Epithelial cell of esophagus (primary cell): ENCODE measurements at regions not wholly inside any gene's neighbourhood (a gene's known extent, or its start where the extent isn't known, plus 50 kb on each side); places are given as distances from the start of the nearest gene placed in this dataset.

ENCODE experiments used
- DNase-seq: peaks from one replicate; pipeline ENCODE4 v3.0.0; 2010; ENCODE audit warnings: low read depth
- H3K4me3 ChIP-seq: 2 replicates; pipeline ENCODE4 v1.5.1; 2011; ENCODE audit warnings: mild to moderate bottlenecking, low read length, control low read depth
- CTCF ChIP-seq: IDR thresholded peaks from 2 replicates; pipeline ENCODE4 v1.5.1; 2011; ENCODE audit warnings: low read depth, mild to moderate bottlenecking, low read length, control low read depth, inconsistent platforms; ENCODE audit not compliant: insufficient read depth; ENCODE audit errors: missing control alignments

GRCh38 chr18:68583685-68584084, 131.2 kb downstream of the TMX3 start:
- no peak overlapping the region for H3K4me3 ChIP-seq
- no peak for TF ChIP-seq CTCF
- DNase-seq = no peak

DNA sequence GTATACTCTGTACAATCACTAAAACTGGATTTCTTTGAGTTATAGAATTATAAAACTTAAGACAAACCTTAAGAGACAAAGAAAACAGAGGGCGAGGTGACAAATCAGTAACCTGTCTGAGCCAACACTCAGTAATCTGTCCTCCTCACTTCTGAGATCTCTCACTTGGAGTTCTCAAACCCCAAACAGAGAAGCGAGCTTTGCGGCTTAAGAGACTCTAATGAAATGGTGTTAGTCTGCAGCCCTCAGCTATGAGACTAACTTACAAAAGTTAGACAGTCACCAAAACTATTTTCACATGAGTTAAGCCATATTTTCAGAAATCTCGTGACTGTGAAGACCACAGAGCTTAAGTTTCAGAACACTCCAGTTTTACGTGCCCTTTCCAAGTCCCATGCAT, 140.6 kb downstream of the TMX3 start:
- H3K4me3 ChIP-seq = no peak overlapping the region
- no peak for TF ChIP-seq CTCF
- no peak for DNase-seq

- H3K4me3 ChIP-seq = no peak overlapping the region
- DNase-seq = no peak
- TF ChIP-seq CTCF = no peak
Measured at GRCh38 chr18:68569936-68570335, 145.0 kb downstream of the TMX3 start.

DNA sequence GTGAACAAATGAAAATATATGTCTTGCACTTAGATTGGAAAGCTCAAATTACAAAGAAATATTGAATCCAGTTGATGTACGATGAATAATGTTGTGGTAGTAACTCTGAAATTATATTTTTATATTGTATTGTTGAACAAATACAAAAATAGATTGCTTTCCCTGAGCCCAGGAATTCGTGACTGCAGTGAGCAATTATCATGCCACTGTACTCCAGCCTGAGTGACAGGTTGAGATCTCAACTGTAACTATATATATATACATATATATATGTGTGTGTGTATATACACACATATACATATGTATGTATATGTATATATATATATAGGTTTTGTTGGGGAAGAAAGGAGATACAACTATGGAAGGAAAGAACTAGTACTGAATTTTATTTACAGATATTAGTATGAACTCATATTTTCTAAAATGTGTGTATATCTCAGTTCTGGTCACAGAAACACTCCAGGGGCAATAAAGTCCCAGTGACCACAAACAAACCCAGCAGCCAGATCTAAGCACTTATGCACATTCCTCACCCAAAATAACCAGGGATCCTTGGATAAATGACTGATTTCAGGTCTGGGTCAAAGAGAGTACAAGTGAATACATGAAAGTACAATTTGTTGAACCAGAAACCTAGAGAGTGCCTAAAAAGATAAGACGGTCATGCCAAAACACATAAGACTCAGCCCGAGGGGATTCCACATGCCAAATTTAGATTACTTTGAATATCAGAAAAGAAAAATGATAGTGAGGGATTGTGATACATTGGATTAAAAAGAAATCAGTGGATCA, 146.3 kb downstream of the TMX3 start:
- no peak for TF ChIP-seq CTCF
- no peak overlapping the region for H3K4me3 ChIP-seq
- DNase-seq = no peak

DNA sequence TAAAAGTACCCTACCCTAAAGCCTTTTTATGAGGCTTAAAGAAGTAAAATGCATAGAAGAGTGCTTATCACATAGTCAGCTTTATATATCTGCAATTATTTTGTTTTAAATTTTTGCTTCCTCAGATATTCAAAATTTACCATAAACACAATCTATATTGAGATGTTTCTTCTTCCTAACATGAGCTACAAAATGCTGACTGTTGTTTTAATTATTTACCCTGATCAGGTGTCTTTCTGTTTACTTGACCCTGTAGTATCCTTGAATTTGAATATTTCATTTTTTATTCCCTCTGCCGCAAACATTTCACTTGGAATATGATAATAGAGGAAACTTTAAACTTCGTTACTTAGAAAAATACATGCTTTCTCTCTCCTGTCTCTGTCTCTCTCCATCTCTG, 147.9 kb downstream of the TMX3 start:
- H3K4me3 ChIP-seq = no peak overlapping the region
- no peak for TF ChIP-seq CTCF
- no peak for DNase-seq

GRCh38 chr18:68564961-68565360, 149.9 kb downstream of the TMX3 start:
- DNase-seq = no peak
- no peak for TF ChIP-seq CTCF
- no peak overlapping the region for H3K4me3 ChIP-seq

- no peak for DNase-seq
- no peak for TF ChIP-seq CTCF
Measured at GRCh38 chr18:68564351-68564750, 150.6 kb downstream of the TMX3 start.

More at GRCh38 chr18:68564351-68564750, 150.6 kb downstream of the TMX3 start:
- H3K4me3 ChIP-seq = no peak overlapping the region
